ENCODE measurements at regions not wholly inside any gene's neighbourhood (a gene's known extent, or its start where the extent isn't known, plus 50 kb on each side); places are given as distances from the start of the nearest gene placed in this dataset.

- H3K27me3 ChIP-seq (ENCODE audit: insufficient read depth, low read length): no peaks in the 10 kb centered on the region
- H3K4me2 ChIP-seq (ENCODE audit: insufficient read depth, low read length): no peak overlapping the region
- H4K20me1 ChIP-seq (ENCODE audit: insufficient read depth, low read length): no peaks in the 10 kb centered on the region
- H3K4me1 ChIP-seq (ENCODE audit: insufficient read depth, low read length): no peaks in the 10 kb centered on the region
- H3K27ac ChIP-seq (ENCODE audit: low read depth, low read length): no peak overlapping the region
- no peak for DNase-seq (ENCODE audit: insufficient read length, low spot score, missing footprints)
- no peak for TF ChIP-seq CTCF (IDR thresholded peaks at IDR 0.05; ENCODE audit: extremely low read depth, low read depth, low read length)
- H3K9me3 ChIP-seq (ENCODE audit: low read depth, low read length): no peaks in the 10 kb centered on the region
- no peak overlapping the region for H3K4me3 ChIP-seq (ENCODE audit: insufficient read depth, low read length)
- H3K36me3 ChIP-seq (ENCODE audit: insufficient read depth, low read length): no peaks in the 10 kb centered on the region
- no peak overlapping the region for H2AFZ ChIP-seq (ENCODE audit: low read length)
- no peaks in the 10 kb centered on the region for H3K79me2 ChIP-seq (ENCODE audit: insufficient read depth, low read length)
Measured at GRCh38 chr1:87739141-87739540, 410.5 kb downstream of the LMO4 start.

GRCh38 chr1:87739704-87740103, 411.0 kb downstream of the LMO4 start:
- Histone ChIP-seq H3K4me3 (ENCODE audit: insufficient read depth, low read length) (no peak overlapping the region), H4K20me1 (ENCODE audit: insufficient read depth, low read length) (no peaks in the 10 kb centered on the region), H2AFZ (ENCODE audit: low read length) (no peak overlapping the region), H3K27me3 (ENCODE audit: insufficient read depth, low read length) (no peaks in the 10 kb centered on the region), H3K36me3 (ENCODE audit: insufficient read depth, low read length) (no peaks in the 10 kb centered on the region), H3K4me2 (ENCODE audit: insufficient read depth, low read length) (no peak overlapping the region), H3K79me2 (ENCODE audit: insufficient read depth, low read length) (no peaks in the 10 kb centered on the region), H3K4me1 (ENCODE audit: insufficient read depth, low read length) (no peaks in the 10 kb centered on the region), H3K9me3 (ENCODE audit: low read depth, low read length) (no peaks in the 10 kb centered on the region), H3K27ac (ENCODE audit: low read depth, low read length) (no peak overlapping the region)
- DNase-seq (ENCODE audit: insufficient read length, low spot score, missing footprints): no peak
- TF ChIP-seq CTCF (IDR thresholded peaks at IDR 0.05; ENCODE audit: extremely low read depth, low read depth, low read length): no peak

- no peaks in the 10 kb centered on the region for H3K36me3 ChIP-seq (ENCODE audit: insufficient read depth, low read length)
- H3K9me3 ChIP-seq (ENCODE audit: low read depth, low read length): no peaks in the 10 kb centered on the region
- no peak overlapping the region for H3K4me2 ChIP-seq (ENCODE audit: insufficient read depth, low read length)
- no peak for DNase-seq (ENCODE audit: insufficient read length, low spot score, missing footprints)
- no peaks in the 10 kb centered on the region for H3K27me3 ChIP-seq (ENCODE audit: insufficient read depth, low read length)
- H3K4me3 ChIP-seq (ENCODE audit: insufficient read depth, low read length): no peak overlapping the region
- H3K79me2 ChIP-seq (ENCODE audit: insufficient read depth, low read length): no peaks in the 10 kb centered on the region
- no peaks in the 10 kb centered on the region for H4K20me1 ChIP-seq (ENCODE audit: insufficient read depth, low read length)
- H3K27ac ChIP-seq (ENCODE audit: low read depth, low read length): no peak overlapping the region
- H3K4me1 ChIP-seq (ENCODE audit: insufficient read depth, low read length): no peaks in the 10 kb centered on the region
- no peak for TF ChIP-seq CTCF (IDR thresholded peaks at IDR 0.05; ENCODE audit: extremely low read depth, low read depth, low read length)
- no peak overlapping the region for H2AFZ ChIP-seq (ENCODE audit: low read length)
Measured at GRCh38 chr1:87743256-87743655, 414.6 kb downstream of the LMO4 start.

- no peaks in the 10 kb centered on the region for H3K79me2 ChIP-seq (ENCODE audit: insufficient read depth, low read length)
- no peaks in the 10 kb centered on the region for H3K27me3 ChIP-seq (ENCODE audit: insufficient read depth, low read length)
- no peaks in the 10 kb centered on the region for H3K4me1 ChIP-seq (ENCODE audit: insufficient read depth, low read length)
- H3K9me3 ChIP-seq (ENCODE audit: low read depth, low read length): no peaks in the 10 kb centered on the region
- DNase-seq (ENCODE audit: insufficient read length, low spot score, missing footprints): no peak
- H3K4me3 ChIP-seq (ENCODE audit: insufficient read depth, low read length): no peak overlapping the region
- H3K36me3 ChIP-seq (ENCODE audit: insufficient read depth, low read length): no peaks in the 10 kb centered on the region
- H2AFZ ChIP-seq (ENCODE audit: low read length): no peak overlapping the region
- no peak overlapping the region for H3K4me2 ChIP-seq (ENCODE audit: insufficient read depth, low read length)
- no peak overlapping the region for H3K27ac ChIP-seq (ENCODE audit: low read depth, low read length)
- H4K20me1 ChIP-seq (ENCODE audit: insufficient read depth, low read length): no peaks in the 10 kb centered on the region
- no peak for TF ChIP-seq CTCF (IDR thresholded peaks at IDR 0.05; ENCODE audit: extremely low read depth, low read depth, low read length)
Measured at GRCh38 chr1:87744056-87744455, 415.4 kb downstream of the LMO4 start.

Measured in osteoblast (primary cell).